H1 (cell line): ENCODE measurements at regions not wholly inside any gene's neighbourhood (a gene's known extent, or its start where the extent isn't known, plus 50 kb on each side); places are given as distances from the start of the nearest gene placed in this dataset.
A peak's percentile ranks its signal among the peaks of the same experiment; 100 is the strongest.

Source experiments
- CTCF ChIA-PET: fragments of 300-600 bp; sonication (Branson Sonifier 250); formaldehyde crosslinking; loops from one replicate; lab custom pipeline; 2021; ENCODE audit not compliant: partially characterized antibody; lab: Charles Lee
- POLR2A ChIA-PET: fragments of 300-600 bp; sonication (Branson Sonifier 250); formaldehyde crosslinking; loops from one replicate; lab custom pipeline; 2021; ENCODE audit warnings: inconsistent platforms; ENCODE audit not compliant: partially characterized antibody; lab: Charles Lee
- DNase-seq, 2 experiments: peaks; one replicate each; pipeline versions ENCODE4 v3.0.0 to v3.0.0-alpha.2; 2010 to 2022; ENCODE audit warnings: low spot score in 2 of 2, low read depth in 1 of 2, mixed read lengths in 1 of 2
- FAIRE-seq: peaks from 2 replicates; lab custom pipeline; 2011; peaks lifted over from hg19 to GRCh38; lab: Jason Lieb, UNC
- H2AFZ ChIP-seq: 2 replicates; pipeline ENCODE4 v1.8.1; 2012; ENCODE audit warnings: low read length, inconsistent platforms
- H2AK5ac ChIP-seq: 2 replicates; pipeline ENCODE4 v1.6.1; 2013; ENCODE audit warnings: low read depth, low read length
- H2BK120ac ChIP-seq: replicated peaks from 2 replicates; pipeline ENCODE3; 2013; ENCODE audit warnings: low read depth, low read length, inconsistent platforms
- H2BK12ac ChIP-seq: 2 replicates; pipeline ENCODE4 v1.6.1; 2013; ENCODE audit warnings: low read depth, low read length
- H2BK15ac ChIP-seq: 2 replicates; pipeline ENCODE4 v1.6.1; 2013; ENCODE audit warnings: low read length
- H2BK20ac ChIP-seq: 2 replicates; pipeline ENCODE4 v1.6.1; 2013; ENCODE audit warnings: low read length
- H2BK5ac ChIP-seq: 2 replicates; pipeline ENCODE4 v1.6.1; 2013; ENCODE audit warnings: low read depth, low read length
- H3K14ac ChIP-seq: 2 replicates; pipeline ENCODE4 v1.6.1; 2013; ENCODE audit warnings: inconsistent platforms; ENCODE audit not compliant: insufficient read length
- H3K18ac ChIP-seq: 2 replicates; pipeline ENCODE4 v1.6.1; 2013; ENCODE audit warnings: low read length; ENCODE audit errors: extremely low read depth
- H3K23ac ChIP-seq: 2 replicates; pipeline ENCODE4 v1.6.1; 2013; ENCODE audit warnings: inconsistent platforms; ENCODE audit not compliant: insufficient read length
- H3K23me2 ChIP-seq: 2 replicates; pipeline ENCODE4 v1.6.1; 2013; ENCODE audit warnings: low read depth, low read length
- H3K27ac ChIP-seq: 2 replicates; pipeline ENCODE4 v1.6.1; 2011; ENCODE audit warnings: low read depth, low read length, inconsistent platforms
- H3K27me3 ChIP-seq, 4 experiments: replicated peaks in 1 of 4; 1 replicate in 1 of 4; 2 replicates in 3 of 4; pipeline versions ENCODE4 v1.6.1 to v1.8.1; 2011 to 2013; ENCODE audit warnings: low read length in 3 of 4, mild to moderate bottlenecking in 3 of 4, inconsistent platforms in 2 of 4, mixed read lengths in 2 of 4, moderate library complexity in 1 of 4; ENCODE audit not compliant: control insufficient read depth in 3 of 4, insufficient read depth in 3 of 4; ENCODE audit errors: extremely low read depth in 1 of 4
- H3K36me3 ChIP-seq, 4 experiments: 2 replicates each; pipeline versions ENCODE4 v1.6.1 to v1.8.1; 2011 to 2013; ENCODE audit warnings: mild to moderate bottlenecking in 4 of 4, low read length in 3 of 4, moderate library complexity in 2 of 4, control low read depth in 1 of 4, inconsistent platforms in 1 of 4; ENCODE audit not compliant: insufficient read depth in 4 of 4, control insufficient read depth in 2 of 4
- H3K4ac ChIP-seq: replicated peaks from 2 replicates; pipeline ENCODE3; 2013; ENCODE audit warnings: low read length, low read depth, mixed read lengths, inconsistent platforms; ENCODE audit not compliant: insufficient read length
- H3K4me1 ChIP-seq, 4 experiments: replicated peaks in 1 of 4; 1 replicate in 1 of 4; 2 replicates in 3 of 4; pipeline versions ENCODE4 v1.6.1 to v1.8.1; 2011 to 2013; ENCODE audit warnings: low read length in 3 of 4, inconsistent platforms in 2 of 4, mixed read lengths in 1 of 4; ENCODE audit not compliant: insufficient read depth in 4 of 4, control insufficient read depth in 3 of 4
- H3K4me2 ChIP-seq, 2 experiments: 2 replicates each; pipeline versions ENCODE4 v1.6.1 to v1.8.1; 2011 to 2013; ENCODE audit warnings: low read depth in 2 of 2, low read length in 2 of 2, control low read depth in 1 of 2, inconsistent platforms in 1 of 2, mild to moderate bottlenecking in 1 of 2; ENCODE audit not compliant: insufficient read depth in 1 of 2
- H3K4me3 ChIP-seq, 4 experiments: fragments of 200-600, 300-600 bp in 1 of 4; sonication (generic), shearing (Covaris generic), sonication (Bioruptor Twin) in 1 of 4; 2 replicates each; pipeline versions ENCODE4 v1.5.1 to v1.8.1; 2011 to 2016; ENCODE audit warnings: low read length in 4 of 4, low read depth in 3 of 4, control low read depth in 2 of 4, inconsistent platforms in 2 of 4, mild to moderate bottlenecking in 2 of 4, mixed read lengths in 1 of 4, moderate library complexity in 1 of 4; ENCODE audit not compliant: insufficient read depth in 2 of 4; ENCODE audit errors: extremely low read depth in 1 of 4
- H3K56ac ChIP-seq: replicated peaks from 2 replicates; pipeline ENCODE3; 2013; ENCODE audit warnings: low read depth, mild to moderate bottlenecking, mixed read lengths, low read length, inconsistent platforms; ENCODE audit not compliant: insufficient read length
- H3K79me1 ChIP-seq: 2 replicates; pipeline ENCODE4 v1.6.1; 2013; ENCODE audit warnings: low read depth, low read length, control low read depth
- H3K79me2 ChIP-seq, 2 experiments: 2 replicates each; pipeline versions ENCODE4 v1.6.1 to v1.8.1; 2012 to 2013; ENCODE audit warnings: low read length in 2 of 2, mild to moderate bottlenecking in 2 of 2, inconsistent platforms in 1 of 2; ENCODE audit not compliant: insufficient read depth in 2 of 2, control insufficient read depth in 1 of 2
- H3K9ac ChIP-seq, 4 experiments: replicated peaks in 1 of 4; 1 replicate in 1 of 4; 2 replicates in 3 of 4; pipeline versions ENCODE4 v1.6.1 to v1.8.1; 2011 to 2013; ENCODE audit warnings: low read depth in 3 of 4, low read length in 3 of 4, control low read depth in 2 of 4, mild to moderate bottlenecking in 2 of 4, moderate library complexity in 2 of 4, inconsistent platforms in 1 of 4; ENCODE audit errors: extremely low read depth in 1 of 4
- H3K9me3 ChIP-seq, 2 experiments: 2 replicates each; pipeline versions ENCODE4 v1.6.1 to v1.8.1; 2012 to 2013; ENCODE audit warnings: mild to moderate bottlenecking in 2 of 2, moderate library complexity in 2 of 2, control low read depth in 1 of 2, inconsistent platforms in 1 of 2, low read depth in 1 of 2, low read length in 1 of 2, mixed read lengths in 1 of 2; ENCODE audit not compliant: insufficient read depth in 2 of 2
- H4K20me1 ChIP-seq, 2 experiments: replicated peaks in 1 of 2; 2 replicates each; pipeline versions ENCODE3 to v1.8.1; 2011 to 2013; ENCODE audit warnings: inconsistent platforms in 2 of 2, low read length in 2 of 2, mild to moderate bottlenecking in 1 of 2; ENCODE audit not compliant: insufficient read depth in 2 of 2, control insufficient read depth in 1 of 2
- H4K5ac ChIP-seq: 2 replicates; pipeline ENCODE4 v1.6.1; 2013; ENCODE audit warnings: low read length, low read depth, mixed read lengths, inconsistent platforms; ENCODE audit not compliant: insufficient read length
- H4K8ac ChIP-seq: 2 replicates; pipeline ENCODE4 v1.8.0; 2013; ENCODE audit warnings: mild to moderate bottlenecking, moderate library complexity, low read length, inconsistent platforms; ENCODE audit not compliant: insufficient read depth; ENCODE audit errors: extremely low read depth
- H4K91ac ChIP-seq: replicated peaks from 2 replicates; pipeline ENCODE3; 2013; ENCODE audit warnings: low read length, mixed read lengths, inconsistent platforms; ENCODE audit not compliant: insufficient read length
- ASH2L ChIP-seq: fragments of 200-600, 300-600 bp; sonication (generic); IDR thresholded peaks from one replicate; pipeline ENCODE4 v1.7.1; 2017; ENCODE audit warnings: low read length
- CTBP2 ChIP-seq: IDR thresholded peaks from 2 replicates; pipeline ENCODE4 v1.7.0; 2011; ENCODE audit warnings: borderline replicate concordance, mild to moderate bottlenecking, moderate library complexity, mixed read lengths, low read length; ENCODE audit not compliant: insufficient read depth, insufficient read length
- GTF2F1 ChIP-seq: IDR thresholded peaks from 2 replicates; pipeline ENCODE4 v1.6.1; 2012; ENCODE audit warnings: low read depth, low read length, improper control_type of control experiment, borderline replicate concordance
- PHF8 ChIP-seq: fragments of 200-600 bp; sonication (generic); conservative IDR thresholded peaks from 2 replicates; pipeline ENCODE4 v1.7.1; 2012; ENCODE audit warnings: low read depth, mild to moderate bottlenecking, inconsistent platforms, low read length, moderate library complexity
- SUZ12 ChIP-seq: fragments of 200-600 bp; sonication (generic); IDR thresholded peaks from 2 replicates; pipeline ENCODE4 v1.6.1; 2012; ENCODE audit warnings: mild to moderate bottlenecking, inconsistent platforms, low read length, moderate library complexity, mixed read lengths
- WGBS, 2 experiments: shearing (Covaris generic) in 1 of 2; methylation state at CpG; one replicate each; pipeline versions ENCODE4 v1.1.6 to v1.1.7; 2013 to 2015; ENCODE audit warnings: low lambda C conversion rate in 2 of 2, mixed read lengths in 2 of 2, inconsistent platforms in 1 of 2, low coverage in 1 of 2, missing lambda C conversion rate in 1 of 2; ENCODE audit not compliant: insufficient replicate concordance in 2 of 2, insufficient coverage in 1 of 2, insufficient read length in 1 of 2; ENCODE audit errors: extremely low coverage in 1 of 2, missing lambda C conversion rate in 1 of 2; 5-methylcytosine and 5-hydroxymethylcytosine counted together

DNA sequence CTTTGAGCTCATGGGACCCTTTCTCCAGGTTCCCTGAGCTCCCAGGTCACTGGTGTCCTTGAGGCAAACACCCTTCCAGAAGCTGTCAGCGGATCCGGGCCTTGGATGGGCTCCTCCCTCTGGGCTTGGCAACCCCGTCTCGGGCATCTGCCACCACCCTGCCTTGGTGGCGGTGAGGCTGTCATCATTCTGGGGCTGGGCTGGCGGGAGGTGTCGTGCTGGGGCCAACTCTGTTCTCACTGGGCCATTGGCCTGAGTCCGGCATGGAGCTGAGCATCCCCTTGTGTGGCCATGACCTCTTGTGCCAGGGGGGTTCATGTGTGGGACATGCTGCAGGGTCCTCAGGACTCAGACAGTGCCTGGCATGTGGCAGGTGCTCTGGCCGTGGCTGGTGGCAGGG, 197.6 kb downstream of the LAT start:
- H3K27ac ChIP-seq: no peak overlapping the region
- 95% methylated on average over 4 of the region's 9 CpGs; no CpG with 5 or more reads in 1 of the 2 experiments for WGBS, 2 experiments

More for the DNA sequence above, 197.6 kb downstream of the LAT start:
- no peaks in the 10 kb centered on the region for H3K36me3 ChIP-seq
- no peak overlapping the region for H3K23ac ChIP-seq
- no peaks in the 10 kb centered on the region for H4K20me1 ChIP-seq
- TF ChIP-seq PHF8 (no peak), SUZ12 (no peak), CTBP2 (no peak), GTF2F1 (no peak), ASH2L (no peak)
- H3K79me1 ChIP-seq: no peaks in the 10 kb centered on the region
- no peaks in the 10 kb centered on the region for H3K79me2 ChIP-seq
- no peak for DNase-seq
- H2AK5ac ChIP-seq: no peak overlapping the region
- H3K56ac ChIP-seq: no peak overlapping the region
- POLR2A ChIA-PET: interaction anchor here (0.6 kb wide), 1 partner anchor 611 kb away, joined by 3 read pairs; no protein-coding TSS in a partner anchor
- no peaks in the 10 kb centered on the region for H3K23me2 ChIP-seq
- H4K5ac ChIP-seq: no peak overlapping the region
- no peak overlapping the region for H3K9ac ChIP-seq
- no peak overlapping the region for H3K4me3 ChIP-seq
- H3K27me3 ChIP-seq: no peaks in the 10 kb centered on the region
- H4K91ac ChIP-seq: no peak overlapping the region
- CTCF ChIA-PET: no interaction called here
- FAIRE-seq: no peak
- H2BK12ac ChIP-seq: no peak overlapping the region
- no peak overlapping the region for H2BK5ac ChIP-seq
- H3K4me1 ChIP-seq: no peaks in the 10 kb centered on the region
- no peak overlapping the region for H3K4me2 ChIP-seq
- no peak overlapping the region for H2BK15ac ChIP-seq
- H3K4ac ChIP-seq: no peak overlapping the region
- no peaks in the 10 kb centered on the region for H3K9me3 ChIP-seq
- no peak overlapping the region for H3K18ac ChIP-seq
- H2AFZ ChIP-seq: no peak overlapping the region
- H4K8ac ChIP-seq: 0 out of 2 replicates have a peak overlapping the region, but pooled peaks have one; percentile 51
- H2BK20ac ChIP-seq: no peak overlapping the region
- no peak overlapping the region for H3K14ac ChIP-seq
- H2BK120ac ChIP-seq: no peak overlapping the region
